Suprapubic skin (tissue), 4 donors: ENCODE measurements at regions not wholly inside any gene's neighbourhood (a gene's known extent, or its start where the extent isn't known, plus 50 kb on each side); places are given as distances from the start of the nearest gene placed in this dataset.

ENCODE experiments used
- DNase-seq, 2 donors: peaks; one replicate each; pipeline ENCODE4 v3.0.0-alpha.2; 2019; ENCODE audit warnings: low spot score in 2 of 2
- H3K27ac ChIP-seq: fragments of 200-600 bp; sonication (generic); one replicate; pipeline ENCODE4 v1.5.1; 2019
- H3K27me3 ChIP-seq: fragments of 200-600 bp; sonication (generic); one replicate; pipeline ENCODE4 v1.5.1; 2019
- H3K36me3 ChIP-seq: fragments of 200-600 bp; sonication (generic); one replicate; pipeline ENCODE4 v1.5.1; 2019
- H3K4me1 ChIP-seq: fragments of 200-600 bp; sonication (generic); one replicate; pipeline ENCODE4 v1.5.1; 2019
- H3K4me3 ChIP-seq: fragments of 200-600 bp; sonication (generic); one replicate; pipeline ENCODE4 v1.5.1; 2019; ENCODE audit warnings: mild to moderate bottlenecking
- H3K9me3 ChIP-seq: fragments of 200-600 bp; sonication (generic); one replicate; pipeline ENCODE4 v1.5.1; 2019
- CTCF ChIP-seq, 2 donors: fragments of 200-600 bp in 1 of 2; fragments of 450-650 bp in 1 of 2; sonication (generic) in 1 of 2; IDR thresholded peaks; one replicate each; pipeline ENCODE4 v1.5.1; 2016 to 2019; ENCODE audit warnings: antibody characterized with exemption in 2 of 2, mild to moderate bottlenecking in 1 of 2, moderate library complexity in 1 of 2
- EP300 ChIP-seq: sonication (generic); formaldehyde crosslinking; IDR thresholded peaks from one replicate; pipeline ENCODE4 v1.6.1; 2017; ENCODE audit warnings: antibody characterized with exemption
- POLR2A ChIP-seq, 2 donors: fragments of 450-650 bp; IDR thresholded peaks; one replicate each; pipeline ENCODE4 v1.6.1; 2017; ENCODE audit warnings: antibody characterized with exemption in 2 of 2, mild to moderate bottlenecking in 2 of 2, moderate library complexity in 2 of 2
- POLR2AphosphoS5 ChIP-seq, 3 donors: sonication (generic); formaldehyde crosslinking; IDR thresholded peaks; one replicate each; pipeline ENCODE4 v1.6.1; 2017; ENCODE audit warnings: antibody characterized with exemption in 3 of 3
- WGBS: methylation state at CpG from one replicate; pipeline ENCODE4 v1.1.5; 2018; 5-methylcytosine and 5-hydroxymethylcytosine counted together

GRCh38 chr20:60959971-60960370, 292.1 kb upstream of the CDH4 start:
- no peak for TF ChIP-seq CTCF (IDR thresholded peaks at IDR 0.05)
- no peak for TF ChIP-seq POLR2AphosphoS5 (IDR thresholded peaks at IDR 0.05)
- no peak for TF ChIP-seq POLR2A (IDR thresholded peaks at IDR 0.05)
- no peak for TF ChIP-seq EP300
- Histone ChIP-seq H3K9me3 (no peaks in the 10 kb centered on the region), H3K27ac (no peak overlapping the region), H3K36me3 (no peaks in the 10 kb centered on the region), H3K4me1 (no peaks in the 10 kb centered on the region), H3K27me3 (no peaks in the 10 kb centered on the region), H3K4me3 (no peak overlapping the region)
- 61% methylated on average over 3 of the region's 3 CpGs for WGBS
- DNase-seq, result no peak

GRCh38 chr20:60960500-60960899, 291.6 kb upstream of the CDH4 start:
- Histone ChIP-seq H3K4me3 (no peak overlapping the region), H3K9me3 (no peaks in the 10 kb centered on the region), H3K27ac (no peak overlapping the region), H3K27me3 (no peaks in the 10 kb centered on the region), H3K4me1 (no peaks in the 10 kb centered on the region), H3K36me3 (no peaks in the 10 kb centered on the region)
- no peak for DNase-seq
- TF ChIP-seq POLR2A (IDR thresholded peaks at IDR 0.05), result no peak
- TF ChIP-seq POLR2AphosphoS5 (IDR thresholded peaks at IDR 0.05), result no peak
- TF ChIP-seq EP300, result no peak
- 76% methylated on average over 5 of the region's 5 CpGs for WGBS

- H3K27ac ChIP-seq, result no peak overlapping the region
- no peak for TF ChIP-seq EP300
- no peak for TF ChIP-seq CTCF (IDR thresholded peaks at IDR 0.05)
- TF ChIP-seq POLR2AphosphoS5 (IDR thresholded peaks at IDR 0.05), result no peak
- no peak for TF ChIP-seq POLR2A (IDR thresholded peaks at IDR 0.05)
- WGBS, result 92% methylated on average over 7 of the region's 7 CpGs
- H3K36me3 ChIP-seq, result no peaks in the 10 kb centered on the region
- no peak overlapping the region for H3K4me3 ChIP-seq
- no peak for DNase-seq
- H3K4me1 ChIP-seq, result no peaks in the 10 kb centered on the region
- no peaks in the 10 kb centered on the region for H3K9me3 ChIP-seq
- no peaks in the 10 kb centered on the region for H3K27me3 ChIP-seq
Measured at GRCh38 chr20:60961551-60961950, 290.5 kb upstream of the CDH4 start.

- no peak for DNase-seq
- no peaks in the 10 kb centered on the region for H3K9me3 ChIP-seq
- WGBS, result 74% methylated on average over 6 of the region's 6 CpGs
- TF ChIP-seq POLR2AphosphoS5 (IDR thresholded peaks at IDR 0.05), result no peak
- no peak for TF ChIP-seq POLR2A (IDR thresholded peaks at IDR 0.05)
- TF ChIP-seq EP300, result no peak
- no peak for TF ChIP-seq CTCF (IDR thresholded peaks at IDR 0.05)
- H3K4me3 ChIP-seq, result no peak overlapping the region
- no peaks in the 10 kb centered on the region for H3K36me3 ChIP-seq
- H3K4me1 ChIP-seq, result no peaks in the 10 kb centered on the region
- H3K27me3 ChIP-seq, result no peaks in the 10 kb centered on the region
- H3K27ac ChIP-seq, result no peak overlapping the region
Measured at GRCh38 chr20:60962367-60963045, 289.6 kb upstream of the CDH4 start.

GRCh38 chr20:60963146-60963545, 288.9 kb upstream of the CDH4 start:
- WGBS, result 45% methylated on average over 3 of the region's 3 CpGs
- H3K4me3 ChIP-seq, result no peak overlapping the region
- no peaks in the 10 kb centered on the region for H3K9me3 ChIP-seq
- H3K27ac ChIP-seq, result no peak overlapping the region
- TF ChIP-seq POLR2AphosphoS5 (IDR thresholded peaks at IDR 0.05), result no peak
- no peak for TF ChIP-seq EP300
- TF ChIP-seq CTCF (IDR thresholded peaks at IDR 0.05), result no peak
- no peak for TF ChIP-seq POLR2A (IDR thresholded peaks at IDR 0.05)
- H3K4me1 ChIP-seq, result no peaks in the 10 kb centered on the region
- no peaks in the 10 kb centered on the region for H3K36me3 ChIP-seq
- no peak for DNase-seq
- H3K27me3 ChIP-seq, result no peaks in the 10 kb centered on the region

- no peak for TF ChIP-seq POLR2AphosphoS5 (IDR thresholded peaks at IDR 0.05)
- TF ChIP-seq EP300, result no peak
- TF ChIP-seq POLR2A (IDR thresholded peaks at IDR 0.05), result no peak
- TF ChIP-seq CTCF (IDR thresholded peaks at IDR 0.05), result no peak
- Histone ChIP-seq H3K4me3 (no peak overlapping the region), H3K36me3 (no peaks in the 10 kb centered on the region), H3K9me3 (no peaks in the 10 kb centered on the region), H3K27me3 (no peaks in the 10 kb centered on the region), H3K27ac (no peak overlapping the region), H3K4me1 (no peaks in the 10 kb centered on the region)
- DNase-seq, result no peak
- WGBS, result 86% methylated on average over 4 of the region's 4 CpGs
Measured at GRCh38 chr20:60964911-60965310, 287.1 kb upstream of the CDH4 start.
